ENCODE measurements at regions not wholly inside any gene's neighbourhood (a gene's known extent, or its start where the extent isn't known, plus 50 kb on each side); places are given as distances from the start of the nearest gene placed in this dataset.

DNA sequence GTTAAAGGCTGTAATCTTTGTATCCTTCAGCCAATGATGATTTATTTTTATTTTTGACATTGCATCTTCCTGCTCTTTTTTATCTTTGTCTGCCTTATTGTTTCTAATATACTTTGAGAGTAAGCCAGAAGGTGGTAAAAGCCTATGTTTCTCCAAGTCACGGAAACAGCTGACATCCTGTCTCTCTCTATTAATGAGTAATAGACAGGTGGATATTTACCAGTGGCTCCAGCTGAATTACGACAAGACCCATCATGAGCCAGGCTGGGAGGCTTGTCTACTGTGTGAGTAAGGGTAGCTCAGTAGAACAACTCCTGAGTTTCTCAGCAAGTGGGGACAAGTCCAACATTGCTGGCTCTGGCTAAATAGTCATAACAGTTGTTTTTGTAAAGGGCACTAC is 166.6 kb downstream of the NDFIP2 start:
- Histone ChIP-seq H3K4me1 (ENCODE audit: control insufficient read depth, insufficient read depth, low read length) (no peaks in the 10 kb centered on the region), H3K27ac (ENCODE audit: low read depth, low read length) (no peak overlapping the region), H3K4me3 (ENCODE audit: low read depth, low read length) (no peak overlapping the region), H3K27me3 (ENCODE audit: control insufficient read depth, insufficient read depth, low read length) (no peaks in the 10 kb centered on the region), H3K9me3 (ENCODE audit: control insufficient read depth, insufficient read depth, low read length) (no peaks in the 10 kb centered on the region), H3K36me3 (ENCODE audit: control insufficient read depth, insufficient read depth, low read length) (no peaks in the 10 kb centered on the region)
- DNase-seq (ENCODE audit: low read depth in 4 of 6, low spot score in 6 of 6), result no peak
- 86% methylated on average over 2 of the region's 2 CpGs for WGBS (ENCODE audit: insufficient coverage)

DNA sequence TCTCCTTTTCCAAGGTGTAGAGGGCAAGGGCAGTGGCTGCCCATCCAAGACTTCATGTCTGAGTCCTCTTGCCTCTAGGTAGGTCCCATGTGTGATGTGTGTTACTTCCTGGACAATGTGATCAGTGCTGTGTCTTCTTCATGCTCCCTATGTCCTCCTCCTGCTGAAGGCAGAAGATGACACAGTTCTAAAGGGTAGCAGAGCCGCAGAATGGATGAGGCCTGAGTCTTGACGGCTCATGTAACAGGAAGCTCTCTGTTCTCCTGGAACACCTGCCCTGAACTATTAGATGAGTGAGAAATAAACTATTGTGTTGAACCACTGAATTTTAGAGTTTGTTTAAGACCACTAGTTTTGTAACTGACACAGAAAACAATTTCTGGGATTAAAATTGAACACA is 165.9 kb downstream of the NDFIP2 start:
- H3K27ac ChIP-seq (ENCODE audit: low read depth, low read length), result no peak overlapping the region
- 100% methylated on average over 2 of the region's 2 CpGs for WGBS (ENCODE audit: insufficient coverage)

DNA sequence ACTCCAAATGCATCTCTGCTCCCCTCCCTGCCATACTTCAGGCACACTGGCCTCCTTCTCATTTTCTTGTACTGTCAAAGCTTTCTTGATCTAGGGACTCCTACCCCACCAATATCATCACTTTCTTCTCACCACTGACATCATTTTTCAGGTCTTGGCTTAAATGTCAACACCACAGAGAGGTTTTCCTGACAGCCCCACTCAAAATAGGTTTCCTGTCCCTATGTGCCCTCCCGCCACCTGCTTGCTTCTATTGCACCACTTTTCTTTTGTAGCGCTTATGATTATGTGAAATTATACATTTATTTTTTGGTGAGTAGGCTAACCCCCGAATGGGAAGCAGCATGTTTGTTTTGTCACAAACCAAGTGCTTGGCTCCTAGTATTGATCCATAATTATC is 164.6 kb downstream of the NDFIP2 start:
- Histone ChIP-seq H3K4me1 (ENCODE audit: control insufficient read depth, insufficient read depth, low read length) (no peaks in the 10 kb centered on the region), H3K27me3 (ENCODE audit: control insufficient read depth, insufficient read depth, low read length) (no peaks in the 10 kb centered on the region), H3K36me3 (ENCODE audit: control insufficient read depth, insufficient read depth, low read length) (no peaks in the 10 kb centered on the region), H3K4me3 (ENCODE audit: low read depth, low read length) (no peak overlapping the region), H3K9me3 (ENCODE audit: control insufficient read depth, insufficient read depth, low read length) (no peaks in the 10 kb centered on the region), H3K27ac (ENCODE audit: low read depth, low read length) (no peak overlapping the region)
- WGBS (ENCODE audit: insufficient coverage), result no CpG with 5 or more reads among the region's 3 CpGs
- no peak for DNase-seq (ENCODE audit: low read depth in 4 of 6, low spot score in 6 of 6)

More for the DNA sequence above, 165.9 kb downstream of the NDFIP2 start:
- Histone ChIP-seq H3K4me1 (ENCODE audit: control insufficient read depth, insufficient read depth, low read length) (no peaks in the 10 kb centered on the region), H3K27me3 (ENCODE audit: control insufficient read depth, insufficient read depth, low read length) (no peaks in the 10 kb centered on the region), H3K4me3 (ENCODE audit: low read depth, low read length) (no peak overlapping the region), H3K36me3 (ENCODE audit: control insufficient read depth, insufficient read depth, low read length) (no peaks in the 10 kb centered on the region), H3K9me3 (ENCODE audit: control insufficient read depth, insufficient read depth, low read length) (no peaks in the 10 kb centered on the region)
- no peak for DNase-seq (ENCODE audit: low read depth in 4 of 6, low spot score in 6 of 6)

DNA sequence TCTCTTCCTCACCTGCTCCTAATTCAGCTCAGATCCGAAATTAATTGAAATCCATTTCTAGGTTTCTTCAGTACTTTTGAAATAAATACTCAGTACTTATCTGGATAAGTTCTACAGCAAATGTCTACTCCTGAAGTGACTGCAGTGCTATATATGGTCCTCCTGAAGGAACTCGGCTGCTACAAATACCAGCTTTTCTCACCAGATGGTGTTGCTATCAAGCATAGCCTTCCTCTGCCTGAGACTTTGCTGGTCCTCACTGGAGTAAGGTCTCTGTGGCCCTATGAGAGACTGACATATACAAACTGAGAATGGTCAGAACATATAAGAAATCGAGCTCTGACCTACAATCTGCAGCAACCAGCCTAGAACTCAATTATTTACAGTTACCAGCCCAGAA is 161.6 kb downstream of the NDFIP2 start:
- no peaks in the 10 kb centered on the region for H3K27me3 ChIP-seq (ENCODE audit: control insufficient read depth, insufficient read depth, low read length)
- no peaks in the 10 kb centered on the region for H3K9me3 ChIP-seq (ENCODE audit: control insufficient read depth, insufficient read depth, low read length)
- H3K4me3 ChIP-seq (ENCODE audit: low read depth, low read length), result no peak overlapping the region
- no peaks in the 10 kb centered on the region for H3K36me3 ChIP-seq (ENCODE audit: control insufficient read depth, insufficient read depth, low read length)
- no peak for DNase-seq (ENCODE audit: low read depth in 4 of 6, low spot score in 6 of 6)
- no peak overlapping the region for H3K27ac ChIP-seq (ENCODE audit: low read depth, low read length)
- WGBS (ENCODE audit: insufficient coverage), result 78% methylated on average over 2 of the region's 3 CpGs
- no peaks in the 10 kb centered on the region for H3K4me1 ChIP-seq (ENCODE audit: control insufficient read depth, insufficient read depth, low read length)

DNA sequence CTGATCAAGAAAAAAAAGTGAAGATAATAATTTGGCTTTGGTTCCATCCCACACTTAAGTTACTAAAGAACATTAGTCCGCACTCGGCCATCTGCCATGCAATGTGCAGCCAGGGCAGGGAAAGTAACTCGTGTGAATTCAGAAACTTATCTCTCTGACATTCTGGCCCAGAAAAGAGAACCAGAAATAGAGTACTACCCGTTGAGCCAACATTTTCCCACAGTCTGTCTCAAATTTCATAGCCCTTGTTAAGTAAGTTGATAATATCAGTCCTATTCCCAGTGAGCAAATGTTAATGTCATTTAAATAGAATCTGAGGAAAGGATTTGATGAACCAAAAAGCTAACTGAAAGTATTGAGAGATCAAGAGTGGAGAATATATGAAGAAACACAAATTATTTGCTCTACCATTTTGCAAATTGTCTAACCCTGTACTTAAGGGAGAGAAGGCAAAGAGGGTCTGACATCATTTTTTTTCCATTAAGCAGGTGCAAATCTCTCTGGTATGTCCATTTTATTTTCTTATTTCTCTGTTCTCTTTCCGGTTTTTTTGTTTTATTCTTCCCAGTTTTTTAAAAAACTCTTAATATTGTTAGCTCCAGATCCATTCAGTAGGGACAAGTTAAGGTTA is 156.3 kb downstream of the NDFIP2 start:
- Histone ChIP-seq H3K9me3 (ENCODE audit: control insufficient read depth, insufficient read depth, low read length) (no peaks in the 10 kb centered on the region), H3K27ac (ENCODE audit: low read depth, low read length) (no peak overlapping the region), H3K36me3 (ENCODE audit: control insufficient read depth, insufficient read depth, low read length) (no peaks in the 10 kb centered on the region), H3K4me1 (ENCODE audit: control insufficient read depth, insufficient read depth, low read length) (no peaks in the 10 kb centered on the region), H3K27me3 (ENCODE audit: control insufficient read depth, insufficient read depth, low read length) (no peaks in the 10 kb centered on the region), H3K4me3 (ENCODE audit: low read depth, low read length) (no peak overlapping the region)
- WGBS (ENCODE audit: insufficient coverage), result 50% methylated on average over 1 of the region's 5 CpGs
- peak in 1 of 6 donors; percentile 67 for DNase-seq (ENCODE audit: low read depth in 4 of 6, low spot score in 6 of 6)

DNA sequence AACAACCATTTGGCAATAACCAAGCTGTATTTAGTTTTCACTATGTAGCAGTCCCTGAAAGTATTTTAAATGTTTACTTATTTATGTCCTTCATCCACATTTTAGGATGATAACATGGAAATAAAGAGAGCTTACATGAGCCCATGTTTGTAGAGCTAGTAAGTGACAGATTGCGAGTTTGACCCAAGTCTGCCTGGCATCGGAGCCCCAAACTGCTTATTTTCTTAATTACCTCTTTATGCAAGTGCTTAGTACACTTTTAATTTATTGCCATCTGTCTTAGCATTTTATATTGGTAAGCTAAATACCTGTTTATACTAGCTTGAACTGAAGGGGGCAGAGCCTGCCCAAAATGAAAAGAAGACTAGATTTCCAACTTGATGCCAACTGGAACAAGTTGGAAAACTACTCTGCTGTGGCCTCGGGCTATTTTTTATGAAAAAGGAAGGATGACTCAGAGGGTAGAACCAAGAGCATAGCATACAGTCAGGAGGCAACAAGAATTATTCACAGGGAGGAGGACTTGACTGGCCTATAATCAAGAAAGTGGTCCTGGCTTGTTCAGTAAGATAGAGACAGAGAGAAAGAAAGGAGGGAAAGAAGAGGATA is 150.2 kb downstream of the NDFIP2 start:
- H3K9me3 ChIP-seq (ENCODE audit: control insufficient read depth, insufficient read depth, low read length), result no peaks in the 10 kb centered on the region
- no peaks in the 10 kb centered on the region for H3K36me3 ChIP-seq (ENCODE audit: control insufficient read depth, insufficient read depth, low read length)
- H3K27me3 ChIP-seq (ENCODE audit: control insufficient read depth, insufficient read depth, low read length), result no peaks in the 10 kb centered on the region
- DNase-seq (ENCODE audit: low read depth in 4 of 6, low spot score in 6 of 6), result peak in 2 of 6 donors; percentile 32 to 60
- H3K27ac ChIP-seq (ENCODE audit: low read depth, low read length), result no peak overlapping the region
- H3K4me1 ChIP-seq (ENCODE audit: control insufficient read depth, insufficient read depth, low read length), result no peaks in the 10 kb centered on the region
- H3K4me3 ChIP-seq (ENCODE audit: low read depth, low read length), result no peak overlapping the region
- 56% methylated on average over 1 of the region's 3 CpGs for WGBS (ENCODE audit: insufficient coverage)

DNA sequence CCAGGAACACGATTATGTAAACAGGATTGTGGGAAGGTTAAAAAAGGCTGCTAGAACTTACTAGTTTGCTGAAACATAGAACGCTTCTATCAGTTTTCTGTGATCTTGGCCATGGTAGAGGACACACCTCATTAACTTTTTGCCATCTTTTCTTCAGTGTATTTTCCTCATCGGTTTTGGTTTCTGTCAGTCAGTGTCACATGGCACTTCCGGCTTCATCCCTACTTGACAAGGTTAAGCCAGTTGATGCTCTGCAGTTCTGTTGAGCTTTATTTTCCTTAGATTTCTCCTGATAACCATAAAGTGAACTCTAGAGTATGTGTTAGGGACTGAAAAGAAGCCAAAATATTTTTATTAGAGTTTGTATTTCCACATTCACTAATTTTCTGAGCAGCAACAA is 147.5 kb downstream of the NDFIP2 start:
- 89% methylated on average over 1 of the region's 4 CpGs for WGBS (ENCODE audit: insufficient coverage)

DNA sequence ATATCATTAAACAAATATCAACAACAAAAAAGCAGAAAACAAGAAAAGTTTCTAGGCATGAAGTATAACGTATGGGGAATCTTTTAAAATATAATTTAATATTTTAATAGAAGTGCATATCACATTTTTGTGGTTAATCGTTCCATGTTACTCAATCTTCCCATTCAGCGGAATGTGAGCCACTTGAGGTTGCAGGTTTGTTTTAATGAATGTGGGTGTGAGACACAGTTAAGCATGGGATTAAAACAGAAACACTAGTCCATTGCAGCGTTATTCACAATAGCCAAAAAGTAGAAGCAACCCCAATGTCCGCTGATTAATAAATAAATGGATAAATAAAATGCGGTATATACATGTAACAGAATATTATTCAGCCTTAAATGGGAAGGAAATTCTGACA is 146.0 kb downstream of the NDFIP2 start:
- Histone ChIP-seq H3K27me3 (ENCODE audit: control insufficient read depth, insufficient read depth, low read length) (no peaks in the 10 kb centered on the region), H3K9me3 (ENCODE audit: control insufficient read depth, insufficient read depth, low read length) (no peaks in the 10 kb centered on the region), H3K27ac (ENCODE audit: low read depth, low read length) (no peak overlapping the region), H3K4me3 (ENCODE audit: low read depth, low read length) (no peak overlapping the region), H3K4me1 (ENCODE audit: control insufficient read depth, insufficient read depth, low read length) (no peaks in the 10 kb centered on the region), H3K36me3 (ENCODE audit: control insufficient read depth, insufficient read depth, low read length) (no peaks in the 10 kb centered on the region)
- no CpG with 5 or more reads among the region's 6 CpGs for WGBS (ENCODE audit: insufficient coverage)
- DNase-seq (ENCODE audit: low read depth in 4 of 6, low spot score in 6 of 6), result no peak

More for the DNA sequence above, 147.5 kb downstream of the NDFIP2 start:
- DNase-seq (ENCODE audit: low read depth in 4 of 6, low spot score in 6 of 6), result no peak
- Histone ChIP-seq H3K9me3 (ENCODE audit: control insufficient read depth, insufficient read depth, low read length) (no peaks in the 10 kb centered on the region), H3K27ac (ENCODE audit: low read depth, low read length) (no peak overlapping the region), H3K36me3 (ENCODE audit: control insufficient read depth, insufficient read depth, low read length) (no peaks in the 10 kb centered on the region), H3K4me3 (ENCODE audit: low read depth, low read length) (no peak overlapping the region), H3K4me1 (ENCODE audit: control insufficient read depth, insufficient read depth, low read length) (no peaks in the 10 kb centered on the region), H3K27me3 (ENCODE audit: control insufficient read depth, insufficient read depth, low read length) (no peaks in the 10 kb centered on the region)

DNA sequence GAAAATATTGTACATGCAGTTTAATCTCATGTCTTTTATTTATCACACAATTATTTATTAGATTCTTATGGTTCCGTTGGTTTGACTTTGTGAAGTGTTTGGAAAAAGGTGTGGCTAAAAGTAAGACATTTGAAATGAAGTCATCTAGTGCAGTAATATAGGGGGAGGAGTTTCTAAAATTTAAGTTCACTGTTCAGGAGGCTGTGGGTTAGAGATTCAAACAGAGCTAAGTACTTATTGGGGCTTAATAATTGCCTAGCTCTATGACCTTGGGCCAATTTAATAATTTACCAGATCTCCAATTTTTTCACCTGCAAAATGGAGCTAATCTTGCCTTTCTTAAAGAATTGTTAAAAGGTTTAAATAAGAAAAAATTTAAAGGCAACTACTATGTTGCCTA is 144.6 kb downstream of the NDFIP2 start:
- Histone ChIP-seq H3K27ac (ENCODE audit: low read depth, low read length) (no peak overlapping the region), H3K36me3 (ENCODE audit: control insufficient read depth, insufficient read depth, low read length) (no peaks in the 10 kb centered on the region), H3K9me3 (ENCODE audit: control insufficient read depth, insufficient read depth, low read length) (no peaks in the 10 kb centered on the region), H3K4me3 (ENCODE audit: low read depth, low read length) (no peak overlapping the region), H3K4me1 (ENCODE audit: control insufficient read depth, insufficient read depth, low read length) (no peaks in the 10 kb centered on the region), H3K27me3 (ENCODE audit: control insufficient read depth, insufficient read depth, low read length) (no peaks in the 10 kb centered on the region)
- no CpG with 5 or more reads among the region's 1 CpG for WGBS (ENCODE audit: insufficient coverage)
- no peak for DNase-seq (ENCODE audit: low read depth in 4 of 6, low spot score in 6 of 6)

DNA sequence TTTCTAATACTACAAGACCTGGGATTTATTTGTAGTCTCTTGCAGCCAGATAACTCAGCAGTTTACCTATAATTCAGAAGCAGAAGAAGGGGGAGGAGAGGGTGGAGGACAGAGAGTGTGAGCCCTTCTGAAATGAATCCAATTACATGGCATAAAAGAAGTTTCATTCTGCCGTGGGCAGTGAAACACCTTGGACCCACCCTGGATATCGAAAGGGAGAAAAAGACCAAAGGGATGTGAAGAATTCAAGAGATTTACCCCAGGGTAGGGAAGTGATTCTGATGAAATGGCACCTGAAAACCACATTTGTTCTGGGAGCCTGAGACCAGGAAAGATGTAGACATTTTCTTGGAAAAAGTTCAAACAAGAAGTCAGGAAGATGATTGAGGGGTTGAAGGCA is 140.9 kb downstream of the NDFIP2 start:
- Histone ChIP-seq H3K27me3 (ENCODE audit: control insufficient read depth, insufficient read depth, low read length) (no peaks in the 10 kb centered on the region), H3K9me3 (ENCODE audit: control insufficient read depth, insufficient read depth, low read length) (no peaks in the 10 kb centered on the region), H3K36me3 (ENCODE audit: control insufficient read depth, insufficient read depth, low read length) (no peaks in the 10 kb centered on the region), H3K27ac (ENCODE audit: low read depth, low read length) (no peak overlapping the region), H3K4me3 (ENCODE audit: low read depth, low read length) (no peak overlapping the region), H3K4me1 (ENCODE audit: control insufficient read depth, insufficient read depth, low read length) (no peaks in the 10 kb centered on the region)
- 90% methylated on average over 2 of the region's 2 CpGs for WGBS (ENCODE audit: insufficient coverage)
- DNase-seq (ENCODE audit: low read depth in 4 of 6, low spot score in 6 of 6), result no peak
